ENCODE measurements at regions not wholly inside any gene's neighbourhood (a gene's known extent, or its start where the extent isn't known, plus 50 kb on each side); places are given as distances from the start of the nearest gene placed in this dataset.

- CTCF ChIA-PET, result interaction anchor here (0.6 kb wide), 1 partner anchor 364 kb away, joined by 20 read pairs; no protein-coding TSS in a partner anchor
- POLR2A ChIA-PET (ENCODE audit: unreplicated experiment), result no interaction called here
- TF ChIP-seq EZH2 (IDR thresholded peaks at IDR 0.05; ENCODE audit: low read depth) (no peak), CTCF (conservative IDR thresholded peaks at IDR 0.05) (no peak)
- Histone ChIP-seq H3K27ac (no peak overlapping the region), H3K9me3 (ENCODE audit: insufficient read depth, low read depth) (no peaks in the 10 kb centered on the region), H2AFZ (no peak overlapping the region), H3K36me3 (ENCODE audit: low read depth) (no peaks in the 10 kb centered on the region), H4K20me1 (ENCODE audit: insufficient read depth) (no peaks in the 10 kb centered on the region), H3K4me3 (no peak overlapping the region), H3F3A (ENCODE audit: insufficient read depth, low read depth) (0 out of 2 replicates have a peak, but pooled peaks cover under 1% of the 10 kb centered on the region), H3K4me1 (replicated peaks; ENCODE audit: insufficient read depth) (no peaks in the 10 kb centered on the region), H3K27me3 (ENCODE audit: insufficient read depth, low read depth) (no peaks in the 10 kb centered on the region), H3K4me2 (no peak overlapping the region), H3K9me2 (ENCODE audit: insufficient read depth) (peaks cover 3% of the 10 kb centered on the region; the same call in 1 of the 2 replicates), H3K79me2 (ENCODE audit: low read depth) (no peaks in the 10 kb centered on the region)
- BruUV-seq (replicated peaks), result no TSS peak
- no peak for DNase-seq
- intact Hi-C loops (cut with micrococcal nuclease; ENCODE audit: unreplicated experiment), result no loop called here
Observed at GRCh38 chr2:136221026-136221425, 103.1 kb upstream of the CXCR4 start.

- Histone ChIP-seq H3K4me1 (replicated peaks; ENCODE audit: insufficient read depth) (peaks cover 10% of the 10 kb centered on the region), H3F3A (ENCODE audit: insufficient read depth, low read depth) (peaks cover 11% of the 10 kb centered on the region; the same call in 1 of the 2 replicates), H3K4me2 (no peak overlapping the region), H4K20me1 (ENCODE audit: insufficient read depth) (no peaks in the 10 kb centered on the region), H3K9me2 (ENCODE audit: insufficient read depth) (peaks cover 3% of the 10 kb centered on the region; the same call in 1 of the 2 replicates), H3K9me3 (ENCODE audit: insufficient read depth, low read depth) (no peaks in the 10 kb centered on the region), H2AFZ (no peak overlapping the region; the same call in 1 of the 2 replicates), H3K27me3 (ENCODE audit: insufficient read depth, low read depth) (no peaks in the 10 kb centered on the region), H3K36me3 (ENCODE audit: low read depth) (no peaks in the 10 kb centered on the region), H3K79me2 (ENCODE audit: low read depth) (no peaks in the 10 kb centered on the region), H3K27ac (no peak overlapping the region), H3K4me3 (no peak overlapping the region)
- no TSS peak for BruUV-seq (replicated peaks)
- intact Hi-C loops (cut with micrococcal nuclease; ENCODE audit: unreplicated experiment), result no loop called here
- DNase-seq, result no peak
- TF ChIP-seq CTCF (conservative IDR thresholded peaks at IDR 0.05) (no peak), EZH2 (IDR thresholded peaks at IDR 0.05; ENCODE audit: low read depth) (no peak)
- ChIA-PET POLR2A (ENCODE audit: unreplicated experiment) (no interaction called here), CTCF (no interaction called here)
Observed at GRCh38 chr2:136219963-136220362, 102.0 kb upstream of the CXCR4 start.

- BruUV-seq (replicated peaks), result no TSS peak
- H3K36me3 ChIP-seq (ENCODE audit: low read depth), result no peaks in the 10 kb centered on the region
- DNase-seq, result no peak
- ChIA-PET CTCF (no interaction called here), POLR2A (ENCODE audit: unreplicated experiment) (no interaction called here)
- H3K27ac ChIP-seq, result no peak overlapping the region
- H3F3A ChIP-seq (ENCODE audit: insufficient read depth, low read depth), result peaks cover 18% of the 10 kb centered on the region
- TF ChIP-seq EZH2 (IDR thresholded peaks at IDR 0.05; ENCODE audit: low read depth), result no peak
- TF ChIP-seq CTCF (conservative IDR thresholded peaks at IDR 0.05), result no peak
- peaks cover 3% of the 10 kb centered on the region; the same call in 1 of the 2 replicates for H3K9me2 ChIP-seq (ENCODE audit: insufficient read depth)
- intact Hi-C loops (cut with micrococcal nuclease; ENCODE audit: unreplicated experiment), result no loop called here
- no peaks in the 10 kb centered on the region for H4K20me1 ChIP-seq (ENCODE audit: insufficient read depth)
- no peak overlapping the region for H2AFZ ChIP-seq
- no peak overlapping the region for H3K4me3 ChIP-seq
- H3K27me3 ChIP-seq (ENCODE audit: insufficient read depth, low read depth), result no peaks in the 10 kb centered on the region
- no peak overlapping the region for H3K4me2 ChIP-seq
- no peaks in the 10 kb centered on the region for H3K79me2 ChIP-seq (ENCODE audit: low read depth)
- peaks cover 17% of the 10 kb centered on the region for H3K4me1 ChIP-seq (replicated peaks; ENCODE audit: insufficient read depth)
- no peaks in the 10 kb centered on the region for H3K9me3 ChIP-seq (ENCODE audit: insufficient read depth, low read depth)
Observed at GRCh38 chr2:136219341-136219740, 101.4 kb upstream of the CXCR4 start.
